ENCODE measurements at regions not wholly inside any gene's neighbourhood (a gene's known extent, or its start where the extent isn't known, plus 50 kb on each side); places are given as distances from the start of the nearest gene placed in this dataset.

GRCh38 chr5:23353286-23353685 is 154.1 kb upstream of the PRDM9 start:
- no peak for DNase-seq

DNA sequence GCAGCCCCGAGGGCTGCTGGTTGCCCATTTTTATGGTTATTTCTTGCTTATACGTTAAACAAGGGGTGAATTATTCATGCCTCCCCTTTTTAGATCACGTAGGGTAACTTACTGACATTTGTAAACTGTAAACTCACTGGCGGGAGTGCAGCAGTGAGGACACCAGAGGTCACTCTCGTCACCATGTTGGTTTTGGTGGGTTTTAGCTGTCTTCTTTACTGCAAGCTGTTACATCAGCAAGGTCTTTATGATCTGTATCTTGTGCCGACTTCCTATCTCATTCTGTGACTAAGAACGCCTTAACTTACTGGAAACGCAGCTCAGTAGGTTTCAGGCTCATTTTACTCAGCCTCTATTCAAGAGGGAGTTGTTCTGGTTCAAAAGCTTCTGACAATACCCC is 155.0 kb upstream of the PRDM9 start:
- no peak for DNase-seq

DNA sequence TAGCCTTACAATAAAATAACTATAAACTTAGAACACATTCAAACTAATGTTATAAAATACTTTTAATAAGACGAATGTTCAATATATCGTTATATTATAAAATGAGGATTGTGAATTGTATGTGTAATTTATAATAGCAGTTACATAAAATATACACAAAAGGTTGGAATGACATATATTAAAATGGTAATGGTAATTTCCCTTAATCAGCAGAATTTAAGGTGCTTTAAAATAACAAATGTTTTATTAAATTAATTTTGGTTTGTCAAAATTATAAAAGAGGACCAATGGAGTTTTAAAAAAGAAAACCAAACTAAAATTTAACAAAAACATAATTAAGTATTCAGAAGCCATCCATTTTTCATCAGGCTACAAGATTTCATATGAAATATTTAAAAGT is 164.3 kb upstream of the PRDM9 start:
- DNase-seq: no peak

GRCh38 chr5:23332650-23333251 is 174.7 kb upstream of the PRDM9 start:
- no peak for DNase-seq

DNA sequence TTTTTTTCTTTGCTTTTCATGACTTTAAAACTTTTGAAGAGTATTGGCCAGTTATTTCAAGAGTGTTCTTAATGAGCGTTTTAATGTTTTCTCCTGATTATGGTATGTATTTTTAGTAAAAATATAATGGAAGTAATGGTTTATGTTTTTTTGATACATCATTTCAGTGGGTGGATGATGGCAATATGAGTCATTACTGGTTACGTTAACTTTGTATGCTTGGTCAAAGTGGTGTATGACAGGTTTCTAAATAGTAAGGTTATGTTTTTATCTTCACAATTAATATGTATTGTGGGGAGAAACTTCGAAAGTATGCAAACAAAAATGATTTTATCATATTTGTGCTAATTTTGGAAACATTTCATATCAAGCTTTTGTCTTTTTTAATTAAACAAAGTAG is 176.7 kb upstream of the PRDM9 start:
- no peak for DNase-seq

DNA sequence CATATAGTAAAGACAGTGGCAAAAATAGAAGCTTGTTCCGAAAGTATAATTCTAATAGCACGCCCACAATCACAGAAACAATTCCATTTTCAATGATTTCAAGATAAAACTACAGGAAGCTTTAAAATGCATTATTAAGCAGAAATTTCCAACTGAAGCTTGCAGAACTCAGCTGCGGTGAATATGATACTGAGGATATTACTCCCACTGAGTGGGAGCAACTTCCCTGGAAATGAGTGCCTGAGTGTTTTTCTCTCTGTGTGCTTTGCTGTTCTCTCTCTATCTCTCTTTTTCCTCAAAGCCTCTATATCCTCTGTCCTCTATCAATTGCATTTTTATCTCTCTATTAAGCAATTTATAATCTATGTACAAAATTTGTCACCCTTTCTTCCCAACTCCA is 187.5 kb upstream of the PRDM9 start:
- no peak for DNase-seq

GRCh38 chr5:23318960-23319359 is 188.4 kb upstream of the PRDM9 start:
- no peak for DNase-seq

GRCh38 chr5:23318166-23318565 is 189.2 kb upstream of the PRDM9 start:
- no peak for DNase-seq

DNA sequence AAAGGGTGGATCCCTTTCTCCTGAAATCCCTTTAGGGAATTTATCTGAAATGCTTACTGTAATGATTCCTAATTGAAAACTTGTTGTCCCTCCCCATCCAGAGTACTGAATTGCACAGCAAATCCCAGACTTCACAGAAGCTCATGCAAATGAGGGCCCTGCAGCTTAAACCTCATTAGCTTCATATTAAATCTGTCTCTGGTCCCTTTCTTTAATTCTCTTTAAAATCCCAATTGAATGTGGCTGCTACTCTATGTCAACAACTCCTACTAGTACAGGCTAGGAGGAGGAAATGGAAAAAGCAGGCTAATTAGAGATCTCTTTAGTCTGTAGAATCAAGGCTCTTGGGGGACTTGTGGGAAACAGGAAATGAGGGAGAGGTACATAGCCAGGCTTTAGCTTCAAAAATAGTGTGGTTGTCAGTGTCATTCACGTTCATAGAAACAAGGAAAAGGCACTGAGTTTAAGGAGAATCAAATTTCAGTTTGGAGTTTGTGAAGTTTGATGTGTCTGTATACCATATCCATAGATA is 191.3 kb upstream of the PRDM9 start:
- no peak for DNase-seq

- no peak for DNase-seq
These were observed 192.6 kb upstream of the PRDM9 start for GRCh38 chr5:23314827-23315226.

DNA sequence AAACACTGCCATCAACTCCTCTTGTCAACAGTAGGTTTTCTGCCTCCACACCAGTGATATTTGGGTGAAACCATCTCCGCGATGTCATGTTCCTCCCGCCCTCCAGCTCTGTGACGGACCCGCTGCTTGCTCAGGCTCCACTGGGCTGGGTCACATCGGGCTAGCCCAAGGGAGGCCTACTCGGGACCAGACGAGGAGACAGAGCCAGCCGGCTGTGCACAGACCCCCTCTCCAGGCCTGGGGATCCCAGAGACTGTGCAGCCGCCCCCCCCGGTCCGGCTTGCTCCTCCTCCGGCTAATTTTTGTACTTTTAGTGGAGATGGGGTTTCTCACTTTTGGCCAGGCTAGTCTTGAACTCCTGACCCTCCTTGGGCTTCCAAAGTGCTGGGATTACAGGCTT is 202.4 kb upstream of the PRDM9 start:
- DNase-seq: no peak

DNA sequence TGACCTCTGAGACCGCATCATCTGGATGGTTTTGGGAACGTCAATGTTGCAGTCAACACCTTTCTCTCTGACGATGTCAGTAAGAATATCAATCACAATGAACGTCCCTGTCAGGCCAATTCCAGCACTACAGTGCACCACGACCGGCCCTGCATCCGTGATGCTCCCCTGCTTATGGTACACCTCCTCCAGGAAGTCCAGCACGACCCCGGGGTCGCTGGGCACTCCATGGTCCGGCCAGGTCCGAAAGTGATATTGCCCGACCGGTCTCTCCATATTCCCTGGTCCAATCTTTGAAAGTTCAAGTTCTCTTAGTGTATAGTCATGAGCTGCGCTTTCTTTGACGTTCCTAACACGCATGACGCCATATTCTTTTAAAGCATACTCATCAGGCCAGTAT is 203.6 kb upstream of the PRDM9 start:
- DNase-seq: no peak

DNA sequence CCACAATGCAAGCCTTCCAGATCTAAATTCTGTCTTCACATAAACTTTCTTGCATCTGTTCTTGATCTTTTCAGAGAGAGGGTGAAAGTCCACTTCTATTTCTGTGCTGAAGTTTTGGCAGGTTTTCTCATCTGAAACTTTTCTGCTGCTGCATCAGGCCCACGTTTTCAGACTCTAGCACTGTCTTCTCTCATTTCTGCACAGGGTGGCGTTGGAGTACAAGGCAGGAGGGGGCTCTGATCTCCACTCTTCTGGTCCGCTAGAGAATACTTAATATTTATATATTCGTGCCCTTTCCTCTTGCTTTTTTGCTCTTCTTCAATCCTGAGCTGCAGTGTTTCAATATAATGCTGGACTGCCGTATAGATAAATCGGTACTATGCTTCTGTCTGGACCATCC is 204.0 kb upstream of the PRDM9 start:
- no peak for DNase-seq

DNA sequence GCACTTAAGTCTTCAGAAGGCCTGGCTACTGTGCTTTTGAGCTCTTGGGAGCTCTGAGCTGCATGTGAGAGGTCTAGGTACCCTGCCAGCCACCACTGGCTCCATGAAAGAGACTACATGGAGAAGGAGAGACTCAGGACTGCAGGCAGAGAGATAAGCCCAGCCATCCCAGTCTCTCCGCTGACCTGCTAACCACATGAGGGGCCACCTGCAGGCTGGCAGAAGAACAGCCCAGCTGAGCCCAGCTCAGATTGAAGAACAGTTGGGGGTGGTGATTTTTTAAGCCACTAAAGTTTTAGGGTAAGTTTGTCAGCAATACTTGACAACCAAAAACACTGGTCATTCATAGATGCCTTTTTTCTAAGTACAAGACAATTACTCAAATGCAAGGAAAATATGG is 205.0 kb upstream of the PRDM9 start:
- no peak for DNase-seq

DNA sequence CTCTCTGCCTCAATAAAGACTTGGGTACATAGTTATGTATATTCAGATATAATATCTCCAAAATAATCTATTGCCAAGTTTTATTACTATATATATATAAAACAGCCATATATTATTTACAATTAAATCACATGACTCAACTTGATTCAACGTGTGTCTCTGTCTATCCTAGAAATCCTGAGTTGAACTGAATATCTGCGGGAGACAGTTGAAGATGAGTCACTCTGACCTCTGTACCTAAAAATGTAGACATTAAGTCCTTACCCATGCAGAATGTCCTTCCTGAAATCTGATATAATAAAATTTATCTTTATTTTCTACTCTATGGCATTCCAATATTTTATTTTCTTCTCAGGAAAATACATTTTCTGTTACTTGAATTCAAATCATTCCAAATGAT is 218.2 kb upstream of the PRDM9 start:
- no peak for DNase-seq

GRCh38 chr5:23284656-23285055 is 222.8 kb upstream of the PRDM9 start:
- DNase-seq: no peak

GRCh38 chr5:23274171-23274570 is 233.2 kb upstream of the PRDM9 start:
- DNase-seq: no peak

GRCh38 chr5:23269981-23270380 is 237.4 kb upstream of the PRDM9 start:
- DNase-seq: no peak

DNA sequence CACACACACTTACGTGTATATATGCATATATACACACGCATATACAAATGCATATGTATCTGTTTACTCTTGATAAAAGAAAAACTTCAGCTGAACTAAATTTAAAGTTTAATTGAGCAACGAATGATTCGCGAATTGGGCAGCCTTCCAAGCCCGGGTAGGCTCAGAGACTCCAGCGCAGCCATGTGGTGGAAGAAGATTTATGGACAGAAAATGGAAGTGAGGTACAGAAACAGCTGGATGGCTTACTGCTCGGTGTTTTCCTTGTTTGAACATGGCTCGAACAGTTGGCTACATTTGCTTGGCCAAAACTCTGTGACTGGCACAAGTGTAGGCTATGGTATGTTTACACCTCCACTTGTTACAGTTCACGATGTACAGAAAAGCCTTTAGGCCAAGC is 239.3 kb upstream of the PRDM9 start:
- DNase-seq: no peak

DNA sequence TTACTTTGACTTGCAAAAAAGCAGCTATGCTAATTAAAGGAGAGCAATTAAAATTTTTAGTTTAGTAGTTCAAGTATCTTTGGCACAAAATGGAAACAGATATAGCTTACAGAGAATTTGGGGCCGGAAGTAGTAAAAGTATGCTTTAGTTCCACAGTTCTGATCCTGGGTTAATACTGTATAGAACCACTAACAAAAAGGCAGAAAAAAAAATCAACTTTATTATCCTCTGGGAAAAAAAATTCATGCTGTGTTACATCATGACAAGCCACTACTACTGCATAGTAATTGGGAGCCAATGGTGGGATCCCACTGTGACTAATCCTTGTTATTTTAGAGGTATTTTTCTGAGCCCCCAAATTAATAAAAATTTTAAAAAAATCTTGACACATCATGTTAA is 246.8 kb upstream of the PRDM9 start:
- DNase-seq: no peak

GRCh38 chr5:23257656-23258055 is 249.8 kb upstream of the PRDM9 start:
- DNase-seq: no peak

GRCh38 chr5:23253621-23254198 is 253.7 kb upstream of the PRDM9 start:
- no peak for DNase-seq

DNA sequence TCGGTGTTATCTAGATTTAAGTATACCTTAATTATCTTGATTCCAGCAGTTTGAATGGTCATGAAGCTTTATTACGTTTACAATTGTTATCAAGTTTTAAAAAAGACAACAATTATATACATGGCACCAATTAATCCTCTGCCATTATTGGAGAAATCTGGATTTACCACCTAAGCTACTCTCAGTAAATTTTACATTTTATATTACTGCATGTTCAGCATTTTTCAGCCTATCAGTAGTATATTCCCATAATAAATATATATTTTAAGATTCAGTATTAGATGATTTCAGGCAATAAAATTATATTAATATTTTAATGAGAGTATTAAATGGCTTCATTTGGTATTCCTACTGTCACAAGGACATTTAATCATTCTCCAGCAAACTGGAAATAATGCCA is 264.5 kb upstream of the PRDM9 start:
- DNase-seq: no peak

DNA sequence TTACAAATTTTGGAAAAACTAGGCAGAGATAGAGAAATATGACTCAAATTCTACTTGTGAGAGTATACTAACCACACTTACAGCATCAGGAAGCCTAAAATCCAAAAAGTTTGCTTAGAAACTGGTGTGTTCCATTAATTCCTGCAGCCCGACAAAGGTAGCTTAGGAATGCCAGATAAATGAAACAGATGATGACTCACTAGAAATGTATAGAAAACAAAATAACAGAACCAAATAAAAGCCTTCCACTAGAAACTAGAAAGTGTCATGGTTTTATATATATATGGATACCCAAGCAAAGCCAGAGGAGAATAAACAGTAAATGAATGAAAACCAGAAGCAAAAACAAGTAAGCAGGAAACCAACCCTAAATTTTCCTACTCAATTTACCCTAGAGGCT is 272.2 kb upstream of the PRDM9 start:
- DNase-seq: no peak

DNA sequence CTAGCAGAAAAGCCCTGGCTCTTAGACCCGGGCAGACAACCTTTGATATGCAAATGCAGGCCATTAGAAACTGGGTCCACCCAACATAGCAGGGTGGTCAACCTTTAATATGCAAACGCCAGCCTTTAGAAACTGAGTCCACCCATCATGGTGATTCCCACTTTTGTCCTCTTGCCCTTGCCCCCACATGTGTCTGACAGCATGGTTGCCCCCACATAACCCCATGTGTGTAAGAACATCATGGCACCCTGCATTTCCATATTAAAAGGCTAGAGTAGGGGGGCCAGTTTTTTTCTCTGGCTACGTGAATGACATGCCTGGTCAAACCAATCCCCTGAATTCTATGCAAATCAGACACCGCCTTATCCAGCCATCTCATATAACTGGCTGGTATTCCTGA is 273.2 kb upstream of the PRDM9 start:
- no peak for DNase-seq

Data from left hindlimb (tissue), 1 donor.